ENCODE measurements at regions not wholly inside any gene's neighbourhood (a gene's known extent, or its start where the extent isn't known, plus 50 kb on each side); places are given as distances from the start of the nearest gene placed in this dataset.

- no peaks in the 10 kb centered on the region for H3K27me3 ChIP-seq (ENCODE audit: insufficient read depth, low read length)
- Mint-ChIP-seq H3K4me1 (ENCODE audit: low read depth, unreplicated experiment) (peaks cover 58% of the 10 kb centered on the region), H3K36me3 (ENCODE audit: low read depth, unreplicated experiment) (no peaks in the 10 kb centered on the region), H3K4me3 (ENCODE audit: unreplicated experiment) (peak overlapping the region; percentile 28), H3K27me3 (ENCODE audit: low read depth, unreplicated experiment) (peaks cover 2% of the 10 kb centered on the region), H3K27ac (ENCODE audit: unreplicated experiment) (peak overlapping the region; percentile 98), H3K9me3 (ENCODE audit: unreplicated experiment) (no peaks in the 10 kb centered on the region)
- peak overlapping the region; percentile 72 for H3K9ac ChIP-seq (ENCODE audit: low read length)
- peak overlapping the region; percentile 93 for H3K27ac ChIP-seq (ENCODE audit: low read depth, low read length)
- H3K4me2 ChIP-seq (ENCODE audit: low read length): peak overlapping the region; percentile 74
- H3K79me2 ChIP-seq (ENCODE audit: insufficient read depth, low read length): no peaks in the 10 kb centered on the region
- H3K36me3 ChIP-seq (ENCODE audit: insufficient read depth, low read length): no peaks in the 10 kb centered on the region
- H3K4me3 ChIP-seq (ENCODE audit: insufficient read depth, low read depth, low read length): peak overlapping the region; percentile 8
- H4K20me1 ChIP-seq (ENCODE audit: insufficient read depth, low read length): no peaks in the 10 kb centered on the region
- H2AFZ ChIP-seq (ENCODE audit: low read depth, low read length): no peak overlapping the region
- FAIRE-seq (no peak), DNase-seq (ENCODE audit: low read depth) (no peak)
- TF ChIP-seq CTCF (IDR thresholded peaks at IDR 0.05; ENCODE audit: insufficient read depth, low read depth, low read length): no peak
- no peak for TF ChIP-seq EZH2 (IDR thresholded peaks at IDR 0.05; ENCODE audit: insufficient read depth, low read length)
- H3K9me3 ChIP-seq (ENCODE audit: insufficient read depth, low read depth, low read length): no peaks in the 10 kb centered on the region
- peaks cover 28% of the 10 kb centered on the region for H3K4me1 ChIP-seq (ENCODE audit: insufficient read depth, low read length)
Measured at GRCh38 chr12:42757624-42758119, 168.1 kb upstream of the PRICKLE1 start.

GRCh38 chr12:42756841-42757623 is 167.5 kb upstream of the PRICKLE1 start:
- H3K9me3 Mint-ChIP-seq (ENCODE audit: unreplicated experiment): no peaks in the 10 kb centered on the region
- Histone ChIP-seq H3K4me1 (ENCODE audit: insufficient read depth, low read length) (peaks cover 27% of the 10 kb centered on the region), H3K4me3 (ENCODE audit: insufficient read depth, low read depth, low read length) (peak overlapping the region; percentile 8), H3K27ac (ENCODE audit: low read depth, low read length) (peak overlapping the region; percentile 93), H3K9me3 (ENCODE audit: insufficient read depth, low read depth, low read length) (no peaks in the 10 kb centered on the region), H3K4me2 (ENCODE audit: low read length) (peak overlapping the region; percentile 74), H4K20me1 (ENCODE audit: insufficient read depth, low read length) (no peaks in the 10 kb centered on the region), H3K27me3 (ENCODE audit: insufficient read depth, low read length) (no peaks in the 10 kb centered on the region), H3K9ac (ENCODE audit: low read length) (peak overlapping the region; percentile 72), H2AFZ (ENCODE audit: low read depth, low read length) (no peak overlapping the region), H3K79me2 (ENCODE audit: insufficient read depth, low read length) (no peaks in the 10 kb centered on the region), H3K36me3 (ENCODE audit: insufficient read depth, low read length) (no peaks in the 10 kb centered on the region)
- peak overlapping the region; percentile 98 for H3K27ac Mint-ChIP-seq (ENCODE audit: unreplicated experiment)
- H3K4me3 Mint-ChIP-seq (ENCODE audit: unreplicated experiment): peak overlapping the region; percentile 28
- TF ChIP-seq EZH2 (IDR thresholded peaks at IDR 0.05; ENCODE audit: insufficient read depth, low read length): no peak
- no peak for TF ChIP-seq CTCF (IDR thresholded peaks at IDR 0.05; ENCODE audit: insufficient read depth, low read depth, low read length)
- peaks cover 56% of the 10 kb centered on the region for H3K4me1 Mint-ChIP-seq (ENCODE audit: low read depth, unreplicated experiment)
- DNase-seq (ENCODE audit: low read depth) (peak; percentile 100), FAIRE-seq (peak; percentile 88)
- no peaks in the 10 kb centered on the region for H3K36me3 Mint-ChIP-seq (ENCODE audit: low read depth, unreplicated experiment)
- peaks cover 2% of the 10 kb centered on the region for H3K27me3 Mint-ChIP-seq (ENCODE audit: low read depth, unreplicated experiment)

GRCh38 chr12:42750356-42750755 is 160.8 kb upstream of the PRICKLE1 start:
- H3K27ac Mint-ChIP-seq (ENCODE audit: unreplicated experiment): no peak overlapping the region
- DNase-seq (ENCODE audit: low read depth) (no peak), FAIRE-seq (no peak)
- Histone ChIP-seq H3K9me3 (ENCODE audit: insufficient read depth, low read depth, low read length) (peaks cover 9% of the 10 kb centered on the region), H3K4me2 (ENCODE audit: low read length) (no peak overlapping the region), H3K36me3 (ENCODE audit: insufficient read depth, low read length) (no peaks in the 10 kb centered on the region), H3K4me1 (ENCODE audit: insufficient read depth, low read length) (no peaks in the 10 kb centered on the region), H3K79me2 (ENCODE audit: insufficient read depth, low read length) (no peaks in the 10 kb centered on the region), H3K27me3 (ENCODE audit: insufficient read depth, low read length) (no peaks in the 10 kb centered on the region), H3K27ac (ENCODE audit: low read depth, low read length) (no peak overlapping the region), H3K9ac (ENCODE audit: low read length) (no peak overlapping the region), H4K20me1 (ENCODE audit: insufficient read depth, low read length) (no peaks in the 10 kb centered on the region), H3K4me3 (ENCODE audit: insufficient read depth, low read depth, low read length) (no peak overlapping the region), H2AFZ (ENCODE audit: low read depth, low read length) (no peak overlapping the region)
- H3K4me1 Mint-ChIP-seq (ENCODE audit: low read depth, unreplicated experiment): no peaks in the 10 kb centered on the region
- H3K36me3 Mint-ChIP-seq (ENCODE audit: low read depth, unreplicated experiment): peaks cover 2% of the 10 kb centered on the region
- H3K4me3 Mint-ChIP-seq (ENCODE audit: unreplicated experiment): no peak overlapping the region
- peaks cover 7% of the 10 kb centered on the region for H3K9me3 Mint-ChIP-seq (ENCODE audit: unreplicated experiment)
- no peak for TF ChIP-seq EZH2 (IDR thresholded peaks at IDR 0.05; ENCODE audit: insufficient read depth, low read length)
- TF ChIP-seq CTCF (IDR thresholded peaks at IDR 0.05; ENCODE audit: insufficient read depth, low read depth, low read length): no peak
- H3K27me3 Mint-ChIP-seq (ENCODE audit: low read depth, unreplicated experiment): no peaks in the 10 kb centered on the region
